GM19099 (cell line): ENCODE measurements at regions not wholly inside any gene's neighbourhood (a gene's known extent, or its start where the extent isn't known, plus 50 kb on each side); places are given as distances from the start of the nearest gene placed in this dataset.

Experiments used
- POLR2A ChIP-seq: IDR thresholded peaks from 3 replicates; pipeline ENCODE4 v1.6.1; 2011; ENCODE audit warnings: low read depth; ENCODE audit not compliant: insufficient read length; ENCODE audit errors: extremely low read depth

DNA sequence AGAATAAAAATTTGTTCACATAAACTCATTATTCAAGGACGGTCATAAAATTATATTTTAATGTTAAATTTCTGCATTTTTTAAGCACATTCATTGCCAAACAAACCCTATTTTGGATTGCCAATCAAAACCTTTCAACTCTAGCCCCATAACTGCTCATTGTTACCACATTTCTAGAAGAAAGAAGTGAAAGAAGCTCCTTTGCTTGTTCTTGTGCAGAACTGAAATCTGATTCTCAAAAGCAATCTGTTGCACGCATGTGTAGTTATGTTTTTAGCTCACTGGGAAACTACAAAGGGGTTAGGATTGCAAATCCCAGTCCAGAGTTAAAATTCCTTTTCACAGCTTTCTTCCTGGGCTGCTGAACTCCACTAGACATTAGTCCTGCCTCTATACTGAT, 109.5 kb upstream of the MIR17HG start:
- no peak for TF ChIP-seq POLR2A

DNA sequence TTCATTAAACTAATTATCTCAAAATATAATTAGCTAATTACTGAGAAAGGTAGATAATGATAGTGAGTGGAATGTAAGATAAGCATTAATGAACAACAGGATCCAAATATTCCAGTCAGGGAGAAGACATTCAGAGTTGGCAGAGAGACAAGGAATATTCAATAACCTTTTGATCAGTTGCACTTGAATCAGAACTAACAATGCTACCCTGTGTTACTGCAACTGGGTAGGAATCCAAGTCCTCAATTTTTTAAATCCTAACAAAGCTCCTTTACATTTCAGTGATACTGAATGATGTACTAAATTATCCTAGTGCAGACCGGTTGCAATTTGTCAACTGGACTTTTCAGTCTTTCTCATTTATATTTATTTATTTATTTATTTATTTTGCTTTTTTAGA, 107.1 kb upstream of the MIR17HG start:
- no peak for TF ChIP-seq POLR2A

DNA sequence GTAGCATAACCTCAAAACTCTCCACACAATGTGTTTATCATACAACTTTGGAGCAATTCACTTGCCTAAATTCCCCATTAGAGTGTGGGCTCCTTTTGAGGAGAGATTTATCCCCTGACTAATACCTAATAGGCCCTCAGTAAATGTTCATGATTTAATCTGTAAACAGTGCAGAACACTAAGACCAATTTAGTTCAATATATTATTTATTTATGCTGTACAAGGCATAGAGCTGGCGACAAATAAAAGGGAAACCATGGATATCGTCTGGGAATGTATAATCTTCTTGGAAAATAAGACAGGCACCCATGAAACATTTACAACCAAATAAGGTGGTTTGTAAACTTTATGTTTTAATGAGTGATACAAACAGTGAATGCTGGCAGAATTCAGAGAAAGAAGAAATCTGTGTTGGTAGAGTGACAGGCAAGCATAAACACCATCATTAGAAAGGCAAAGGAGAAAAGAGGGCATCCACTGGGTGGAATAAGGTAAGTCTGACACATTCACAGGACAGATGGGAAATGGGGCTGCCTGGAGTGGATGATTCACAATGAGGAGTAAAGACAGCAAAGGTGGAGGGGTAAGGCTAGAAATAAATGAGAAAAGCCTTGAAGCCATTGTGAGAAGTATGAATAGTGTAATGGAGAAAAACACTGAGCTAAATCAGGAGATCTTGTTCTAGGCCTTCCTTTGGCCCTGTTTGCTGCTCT, 106.1 kb upstream of the MIR17HG start:
- no peak for TF ChIP-seq POLR2A

DNA sequence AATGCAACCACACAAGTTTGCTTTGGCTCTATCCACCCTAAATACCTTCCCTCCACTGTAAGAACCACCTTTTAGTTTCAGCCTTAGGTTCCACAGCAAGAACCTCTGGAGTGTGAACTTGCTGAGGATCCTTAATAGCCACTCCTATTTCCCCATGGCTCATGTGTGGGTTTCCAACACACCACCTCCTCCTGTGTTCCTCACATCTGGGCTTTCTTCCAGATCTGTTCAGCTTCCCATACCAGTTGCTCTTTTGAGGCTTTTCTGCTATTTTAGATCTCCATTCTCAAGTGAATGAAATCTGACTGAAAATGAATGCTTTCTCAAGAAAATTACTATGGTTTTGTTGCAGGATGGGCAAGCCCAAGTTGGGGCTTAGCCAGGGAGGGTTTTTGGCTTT, 104.8 kb upstream of the MIR17HG start:
- no peak for TF ChIP-seq POLR2A

DNA sequence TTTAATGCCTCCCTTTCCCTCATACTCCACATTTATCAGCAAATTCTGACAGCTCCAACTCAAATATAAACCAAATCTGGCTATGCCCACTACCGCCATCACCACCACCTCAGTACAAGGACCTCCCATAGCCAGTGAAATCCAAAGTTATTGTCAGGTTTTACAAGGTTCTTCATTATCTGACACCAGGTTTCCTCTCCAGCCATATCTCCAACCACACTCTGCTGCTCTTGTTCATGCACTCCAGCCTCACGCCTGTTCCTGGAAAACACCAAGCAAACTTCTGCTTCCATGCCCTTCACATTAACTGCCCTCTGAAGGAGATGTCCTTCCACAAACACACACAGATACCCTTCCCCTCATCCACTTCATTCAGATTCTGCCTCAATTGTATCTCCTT, 102.2 kb upstream of the MIR17HG start:
- no peak for TF ChIP-seq POLR2A

DNA sequence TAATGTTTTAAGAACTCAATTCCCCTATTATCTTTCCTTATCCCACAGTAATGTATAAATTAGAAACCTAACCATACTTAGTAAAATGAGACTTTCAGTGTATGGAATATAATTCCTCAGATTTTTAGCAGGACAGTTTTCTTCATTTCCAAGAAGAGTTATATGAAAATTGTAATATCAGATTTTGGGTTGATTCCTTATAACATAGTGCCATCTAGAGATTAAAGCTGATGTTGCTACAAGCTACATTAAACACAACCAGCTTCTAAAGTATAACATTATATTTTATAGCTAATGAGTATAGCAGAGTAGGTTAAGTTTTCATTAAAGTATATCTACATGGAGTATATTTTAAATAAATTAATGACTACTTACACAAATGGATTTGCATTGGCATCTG, 99.7 kb upstream of the MIR17HG start:
- TF ChIP-seq POLR2A, result no peak

DNA sequence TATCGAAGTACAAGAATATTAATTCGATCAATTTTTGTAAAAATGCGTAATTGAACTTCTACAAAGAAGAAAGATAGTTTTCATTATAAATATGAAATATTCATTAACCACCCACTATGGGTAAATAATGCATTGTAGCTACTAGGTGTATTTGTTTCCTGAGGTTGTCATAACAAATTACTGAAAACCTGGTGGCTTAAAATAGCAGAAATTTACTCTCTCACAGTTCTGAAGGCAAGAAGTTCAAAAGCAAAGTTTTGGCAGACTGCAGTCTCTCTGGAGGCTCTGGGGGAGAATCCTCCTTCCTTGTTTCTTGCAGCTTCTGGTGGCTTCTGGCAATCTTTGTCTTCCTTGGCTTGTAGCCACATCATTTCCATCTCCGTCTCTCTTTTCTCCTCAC, 99.2 kb upstream of the MIR17HG start:
- TF ChIP-seq POLR2A, result no peak

DNA sequence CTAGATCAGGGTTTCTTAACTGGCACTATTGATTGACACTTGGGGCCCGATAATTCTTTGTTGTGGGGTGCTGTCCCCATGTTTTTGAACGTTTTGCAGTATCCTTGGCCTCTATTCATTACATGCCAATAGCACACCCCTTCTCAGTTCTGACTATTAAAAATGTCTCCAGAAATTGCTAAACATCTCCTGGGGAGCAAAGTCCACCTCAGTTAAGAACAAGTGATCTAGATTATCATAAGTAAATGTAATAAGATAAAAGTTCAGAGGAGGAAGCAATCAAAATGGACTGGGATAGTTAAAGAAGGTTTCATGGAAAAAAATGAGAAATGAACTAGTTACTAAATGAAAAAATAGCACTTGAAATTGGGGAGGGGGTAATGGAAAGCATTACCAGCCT, 98.1 kb upstream of the MIR17HG start:
- TF ChIP-seq POLR2A, result no peak

DNA sequence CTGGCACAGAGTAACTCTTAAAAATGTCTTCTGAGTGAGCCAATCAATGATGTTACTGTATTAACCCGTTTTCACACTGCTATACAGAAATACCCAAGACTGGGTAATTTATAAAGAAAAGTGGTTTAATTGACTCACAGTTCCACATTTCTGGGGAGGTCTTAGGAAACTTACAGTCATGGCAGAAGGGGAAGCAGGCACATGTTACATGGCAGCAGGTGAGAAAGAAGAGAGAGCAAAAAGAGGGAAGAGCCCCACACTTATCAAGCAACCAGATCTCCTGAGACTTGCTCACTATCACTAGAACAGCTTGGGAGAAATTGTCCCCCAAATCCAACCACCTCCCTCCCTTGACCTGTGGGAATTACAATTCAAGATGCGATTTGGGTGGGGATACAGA, 97.6 kb upstream of the MIR17HG start:
- no peak for TF ChIP-seq POLR2A

DNA sequence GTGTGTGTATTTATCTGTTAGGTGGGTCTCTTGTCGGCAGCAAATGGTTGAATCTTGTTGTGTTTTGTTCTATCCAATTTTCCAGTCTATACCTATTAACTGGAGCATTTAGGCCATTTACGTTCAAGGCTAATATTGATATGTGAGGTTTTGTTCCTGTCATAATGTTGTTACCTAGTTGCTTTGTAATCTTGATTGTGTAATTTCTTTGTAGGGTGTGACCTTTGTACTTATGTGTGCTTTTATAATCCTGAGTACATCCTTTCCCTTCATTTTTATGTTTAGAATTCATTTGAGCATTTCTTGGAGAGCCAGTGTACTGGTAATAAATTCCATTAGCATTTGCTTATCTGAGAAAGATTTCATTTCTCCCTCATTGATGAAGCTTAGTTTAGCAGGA, 83.0 kb upstream of the MIR17HG start:
- no peak for TF ChIP-seq POLR2A

DNA sequence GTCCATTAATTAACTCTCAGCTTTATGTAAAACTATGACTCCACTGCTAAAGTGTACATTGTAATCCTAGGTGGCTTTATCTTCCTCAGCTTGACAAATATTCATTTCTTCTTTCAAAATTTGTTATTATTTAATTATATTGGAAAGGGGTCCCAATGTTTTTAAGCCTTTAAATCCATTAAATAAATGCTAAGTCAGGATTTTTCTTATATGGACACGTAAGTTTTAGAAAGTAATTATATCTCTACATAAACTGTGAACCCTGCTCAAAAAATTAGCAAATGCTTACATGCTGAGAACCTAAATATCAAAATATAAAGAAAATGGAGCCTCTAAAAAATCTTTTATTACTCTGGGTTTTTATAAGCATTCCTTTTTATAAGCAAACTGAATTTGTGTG, 78.2 kb upstream of the MIR17HG start:
- no peak for TF ChIP-seq POLR2A

DNA sequence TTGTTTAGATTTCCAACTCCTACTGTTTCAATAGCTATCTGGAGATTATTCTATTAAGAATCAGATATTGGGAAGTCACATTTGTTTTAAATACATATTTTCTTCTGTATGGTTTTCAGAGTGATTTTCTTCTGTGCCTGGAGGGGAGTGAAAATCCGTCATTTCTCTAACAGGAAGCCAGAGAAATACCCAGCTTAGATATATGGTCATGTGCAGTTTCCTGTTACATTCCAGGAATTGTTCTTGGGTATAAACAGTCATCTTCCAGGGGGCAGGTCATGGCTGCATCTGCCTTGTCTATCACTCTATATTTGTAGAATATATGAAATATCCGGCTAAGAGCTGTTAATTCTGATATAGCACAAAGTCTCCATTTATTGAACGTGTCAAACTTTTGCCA, 77.5 kb upstream of the MIR17HG start:
- no peak for TF ChIP-seq POLR2A

DNA sequence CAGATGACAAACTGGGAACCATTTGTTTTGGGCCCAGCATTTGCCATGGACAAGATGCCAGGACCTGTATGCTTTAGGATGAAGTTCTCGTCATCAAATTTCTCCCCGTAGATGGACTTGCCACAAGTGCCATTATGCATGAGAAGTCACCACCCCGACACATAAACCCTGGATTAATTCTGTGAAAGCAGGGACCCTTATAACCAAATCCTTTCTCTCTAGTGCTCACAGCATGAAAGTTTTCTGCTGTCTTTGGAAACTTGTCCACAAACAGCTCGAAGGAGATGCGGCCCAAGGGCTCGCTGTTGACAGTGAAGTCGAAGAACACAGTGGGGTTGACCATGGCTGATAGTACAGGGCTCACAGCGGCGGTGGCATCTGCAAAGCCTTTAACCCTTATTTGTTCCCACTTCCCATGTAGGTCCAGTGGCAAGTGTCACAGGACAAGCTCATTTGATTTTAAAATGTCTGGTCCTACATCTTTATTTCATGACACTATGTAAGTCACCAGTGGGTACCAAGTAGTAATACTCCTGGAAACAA, 75.2 kb upstream of the MIR17HG start:
- TF ChIP-seq POLR2A, result no peak

DNA sequence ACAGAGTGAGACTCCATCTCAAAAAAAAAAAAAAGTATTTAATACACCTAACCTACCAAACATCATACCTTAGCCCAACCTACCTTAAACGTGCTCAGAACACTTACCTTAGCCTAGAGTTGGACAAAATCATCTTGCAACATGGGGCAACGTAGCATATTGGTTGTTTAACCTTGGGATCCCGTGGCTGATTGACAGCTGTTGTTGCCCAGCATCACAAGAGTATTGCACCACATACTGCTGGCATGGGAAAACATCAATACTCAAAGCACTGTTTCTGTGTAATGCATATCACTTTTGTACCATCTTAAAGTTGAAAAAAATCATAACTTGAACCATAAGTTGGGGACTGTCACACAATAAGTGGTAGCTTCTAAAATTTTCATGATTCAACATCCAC, 73.8 kb upstream of the MIR17HG start:
- TF ChIP-seq POLR2A, result no peak

DNA sequence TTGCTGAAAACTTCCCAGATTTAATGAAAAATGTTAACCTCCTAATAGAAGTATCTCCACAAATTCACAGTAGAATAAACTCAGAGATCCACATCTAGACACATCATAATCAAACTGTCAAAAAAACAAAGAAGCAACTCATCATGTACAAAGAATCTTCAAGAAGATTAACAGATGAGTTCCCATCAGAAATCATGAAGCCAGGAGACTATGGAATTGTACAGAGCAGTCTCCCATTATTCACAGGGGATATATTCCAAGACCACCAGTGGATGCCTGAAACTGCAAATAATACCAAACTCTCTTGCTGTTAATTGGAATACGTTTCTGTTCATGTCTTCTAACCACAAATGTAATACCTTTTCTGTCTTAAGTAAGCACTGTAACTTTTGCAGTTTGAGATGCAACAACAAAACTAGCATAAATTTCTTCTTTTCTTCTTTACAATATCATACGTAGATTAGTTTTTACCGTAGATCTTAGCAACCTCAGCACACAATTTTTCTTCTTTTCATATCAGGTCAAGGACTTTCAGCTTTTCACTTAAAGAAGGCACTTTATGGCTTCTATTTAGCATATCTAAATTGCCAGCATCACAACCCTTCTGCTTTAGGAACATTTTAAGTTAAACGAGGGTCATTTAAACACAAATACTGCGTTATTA, 70.3 kb upstream of the MIR17HG start:
- no peak for TF ChIP-seq POLR2A

DNA sequence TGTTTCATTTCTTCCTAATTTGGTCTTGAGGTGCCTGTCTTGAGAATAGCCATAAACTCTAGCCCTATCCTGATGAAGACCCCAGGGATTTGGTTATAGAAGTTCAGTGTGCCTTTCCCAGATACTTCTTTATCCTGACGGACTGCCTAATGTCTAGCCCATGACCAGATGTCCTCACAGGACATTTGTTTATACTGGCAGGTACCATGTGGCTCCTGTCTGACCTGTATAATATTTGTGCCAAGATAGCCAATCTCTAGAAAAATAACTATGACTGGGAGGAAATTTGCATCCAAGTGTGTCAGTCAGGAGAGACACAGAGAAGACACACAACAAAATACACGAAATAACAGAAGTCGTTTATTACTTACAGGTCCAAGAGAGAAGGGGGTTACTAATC, 69.2 kb upstream of the MIR17HG start:
- TF ChIP-seq POLR2A, result no peak
